ENCODE measurements at regions not wholly inside any gene's neighbourhood (a gene's known extent, or its start where the extent isn't known, plus 50 kb on each side); places are given as distances from the start of the nearest gene placed in this dataset.

- no peak for DNase-seq
Observed at GRCh38 chr20:24718277-24718676, 230.8 kb upstream of the CST7 start.

GRCh38 chr20:24718696-24719095 is 230.4 kb upstream of the CST7 start:
- no peak for DNase-seq

- DNase-seq: no peak
Observed at GRCh38 chr20:24720957-24721356, 228.1 kb upstream of the CST7 start.

- DNase-seq: peak; percentile 12
Observed at GRCh38 chr20:24721891-24722568, 227.0 kb upstream of the CST7 start.

GRCh38 chr20:24722586-24722985 is 226.5 kb upstream of the CST7 start:
- DNase-seq: no peak

GRCh38 chr20:24723186-24723585 is 225.9 kb upstream of the CST7 start:
- DNase-seq: no peak

GRCh38 chr20:24723647-24724352 is 225.3 kb upstream of the CST7 start:
- DNase-seq: no peak

GRCh38 chr20:24724982-24725533 is 224.0 kb upstream of the CST7 start:
- DNase-seq: no peak

- DNase-seq: no peak
Observed at GRCh38 chr20:24727795-24728194, 221.3 kb upstream of the CST7 start.

- no peak for DNase-seq
Observed at GRCh38 chr20:24729896-24730605, 219.0 kb upstream of the CST7 start.

- DNase-seq: no peak
Observed at GRCh38 chr20:24730750-24731149, 218.3 kb upstream of the CST7 start.

GRCh38 chr20:24731312-24731711 is 217.8 kb upstream of the CST7 start:
- no peak for DNase-seq

- DNase-seq: no peak
Observed at GRCh38 chr20:24732076-24732475, 217.0 kb upstream of the CST7 start.

GRCh38 chr20:24732599-24732998 is 216.5 kb upstream of the CST7 start:
- no peak for DNase-seq

GRCh38 chr20:24733416-24733815 is 215.7 kb upstream of the CST7 start:
- DNase-seq: no peak

- no peak for DNase-seq
Observed at GRCh38 chr20:24734139-24734538, 214.9 kb upstream of the CST7 start.

- DNase-seq: no peak
Observed at GRCh38 chr20:24735263-24735662, 213.8 kb upstream of the CST7 start.

GRCh38 chr20:24736131-24736843 is 212.8 kb upstream of the CST7 start:
- DNase-seq: no peak

- no peak for DNase-seq
Observed at GRCh38 chr20:24736844-24737211, 212.2 kb upstream of the CST7 start.

GRCh38 chr20:24737212-24737850 is 211.7 kb upstream of the CST7 start:
- no peak for DNase-seq

GRCh38 chr20:24738058-24738775 is 210.9 kb upstream of the CST7 start:
- no peak for DNase-seq
